OCI-LY7 (cell line): ENCODE measurements at regions not wholly inside any gene's neighbourhood (a gene's known extent, or its start where the extent isn't known, plus 50 kb on each side); places are given as distances from the start of the nearest gene placed in this dataset.

Experiments
- BruUV-seq: library from RNA; stranded (reverse); fragments of 400-500 nt; replicated peaks from 2 replicates; lab custom pipeline; 2021; lab: Mats Ljungman, UMichigan
- CTCF ChIA-PET: fragments of 300-600 bp; sonication (Branson Sonifier 250); formaldehyde crosslinking; loops from one replicate; lab custom pipeline; 2022; ENCODE audit warnings: antibody characterized with exemption; ENCODE audit not compliant: unreplicated experiment; lab: Charles Lee
- POLR2A ChIA-PET: fragments of 300-600 bp; sonication (Branson Sonifier 250); formaldehyde crosslinking; loops from one replicate; lab custom pipeline; 2022; ENCODE audit warnings: antibody characterized with exemption; lab: Charles Lee
- DNase-seq: peaks from one replicate; pipeline ENCODE4 v3.0.0-alpha.2; 2015; ENCODE audit warnings: low spot score
- H2AFZ ChIP-seq: fragments of 200-600 bp; sonication (generic), shearing (Covaris generic); 2 replicates; pipeline ENCODE4 v1.6.1; 2014; ENCODE audit warnings: mild to moderate bottlenecking, antibody characterized with exemption, low read length, moderate library complexity
- H3K27ac ChIP-seq: fragments of 200-600 bp; sonication (generic); 2 replicates; pipeline ENCODE4 v1.5.1; 2014; ENCODE audit warnings: mixed run types, low read depth, mild to moderate bottlenecking, moderate library complexity, low read length, inconsistent platforms; ENCODE audit not compliant: poor library complexity, severe bottlenecking
- H3K36me3 ChIP-seq: fragments of 200-600 bp; sonication (generic); 2 replicates; pipeline ENCODE4 v1.6.1; 2014; ENCODE audit warnings: mild to moderate bottlenecking, antibody characterized with exemption, low read length, moderate library complexity, mixed read lengths; ENCODE audit not compliant: insufficient read depth
- H3K4me1 ChIP-seq: fragments of 200-600 bp; sonication (generic); 2 replicates; pipeline ENCODE4 v1.5.1; 2014; ENCODE audit warnings: mild to moderate bottlenecking, low read length; ENCODE audit not compliant: insufficient read depth, poor library complexity, severe bottlenecking
- H3K4me2 ChIP-seq: fragments of 200-600 bp; sonication (generic); 2 replicates; pipeline ENCODE4 v1.6.1; 2014; ENCODE audit warnings: mild to moderate bottlenecking, low read length
- H3K4me3 ChIP-seq: fragments of 200-600 bp; sonication (generic); 2 replicates; pipeline ENCODE4 v1.5.1; 2014; ENCODE audit warnings: mild to moderate bottlenecking, low read depth, low read length; ENCODE audit not compliant: poor library complexity, severe bottlenecking
- H3K79me2 ChIP-seq: fragments of 200-600 bp; sonication (generic); 2 replicates; pipeline ENCODE4 v1.6.1; 2016; ENCODE audit warnings: low read depth, mild to moderate bottlenecking, low read length, moderate library complexity, mixed read lengths; ENCODE audit not compliant: insufficient read depth
- H3K9me2 ChIP-seq: fragments of 200-600 bp; sonication (generic); 2 replicates; pipeline ENCODE4 v1.6.1; 2016; ENCODE audit warnings: mild to moderate bottlenecking, low read length, mixed read lengths; ENCODE audit not compliant: insufficient read depth
- H3K9me3 ChIP-seq: fragments of 200-600 bp; sonication (generic); 2 replicates; pipeline ENCODE4 v1.6.1; 2014; ENCODE audit warnings: mild to moderate bottlenecking, mixed run types, low read length, mixed read lengths
- H4K20me1 ChIP-seq: fragments of 200-600 bp; sonication (generic); 2 replicates; pipeline ENCODE4 v1.6.1; 2014; ENCODE audit warnings: mild to moderate bottlenecking, antibody characterized with exemption, low read length, moderate library complexity, mixed read lengths; ENCODE audit not compliant: insufficient read depth
- EZH2phosphoT487 ChIP-seq: fragments of 200-600 bp; sonication (generic); IDR thresholded peaks from 2 replicates; pipeline ENCODE4 v1.6.1; 2018; ENCODE audit warnings: low read depth, borderline replicate concordance, mild to moderate bottlenecking, mixed run types, antibody characterized with exemption, low read length, moderate library complexity, mixed read lengths
- intact Hi-C: fragments of 100-400 bp; cut with micrococcal nuclease; formaldehyde crosslinking; loops from one replicate; pipeline ENCODE4 v1.10.0; 2022; ENCODE audit not compliant: unreplicated experiment
- TF ChIP-seq, protein P1 (sequence below): fragments of 200-600 bp; sonication (generic); conservative IDR thresholded peaks from 2 replicates; pipeline ENCODE4 v1.5.1; 2014; ENCODE audit warnings: mild to moderate bottlenecking, antibody characterized with exemption, low read length, moderate library complexity, mixed read lengths

DNA sequence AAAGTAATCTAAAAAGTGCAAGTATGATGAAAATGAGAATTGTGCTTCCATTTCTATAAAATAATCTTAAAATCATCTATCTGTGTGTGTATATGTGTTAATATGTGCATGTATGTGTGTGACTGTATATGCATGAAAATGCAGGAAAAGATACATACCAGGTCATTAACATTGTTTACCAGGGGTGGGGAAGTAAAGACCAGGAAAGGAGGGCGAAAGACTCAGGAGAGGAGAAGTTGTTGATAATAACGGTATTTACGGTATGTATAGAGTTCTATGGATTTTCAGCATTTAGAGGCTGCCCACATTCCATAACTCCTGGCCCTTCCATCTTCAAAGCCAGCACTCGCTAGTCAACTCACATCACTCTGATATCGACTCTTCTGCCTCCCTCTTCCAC lies 111.0 kb upstream of the SPDL1 start:
- DNase-seq: no peak
- H3K4me3 ChIP-seq: no peak overlapping the region
- no peaks in the 10 kb centered on the region for H3K79me2 ChIP-seq
- H3K4me1 ChIP-seq: no peaks in the 10 kb centered on the region
- intact Hi-C loops: no loop called here
- H3K27ac ChIP-seq: no peak overlapping the region
- BruUV-seq: no TSS peak
- H3K9me3 ChIP-seq: no peaks in the 10 kb centered on the region
- CTCF ChIA-PET: no interaction called here
- POLR2A ChIA-PET: interaction anchor here (0.5 to 2.2 kb wide), 2 partner anchors 9 to 19 kb away, joined by 3 to 5 read pairs; no protein-coding TSS in a partner anchor
- no peak overlapping the region for H3K4me2 ChIP-seq
- H3K36me3 ChIP-seq: no peaks in the 10 kb centered on the region
- H4K20me1 ChIP-seq: no peaks in the 10 kb centered on the region
- no peak overlapping the region for H2AFZ ChIP-seq
- TF ChIP-seq, protein P1, sequence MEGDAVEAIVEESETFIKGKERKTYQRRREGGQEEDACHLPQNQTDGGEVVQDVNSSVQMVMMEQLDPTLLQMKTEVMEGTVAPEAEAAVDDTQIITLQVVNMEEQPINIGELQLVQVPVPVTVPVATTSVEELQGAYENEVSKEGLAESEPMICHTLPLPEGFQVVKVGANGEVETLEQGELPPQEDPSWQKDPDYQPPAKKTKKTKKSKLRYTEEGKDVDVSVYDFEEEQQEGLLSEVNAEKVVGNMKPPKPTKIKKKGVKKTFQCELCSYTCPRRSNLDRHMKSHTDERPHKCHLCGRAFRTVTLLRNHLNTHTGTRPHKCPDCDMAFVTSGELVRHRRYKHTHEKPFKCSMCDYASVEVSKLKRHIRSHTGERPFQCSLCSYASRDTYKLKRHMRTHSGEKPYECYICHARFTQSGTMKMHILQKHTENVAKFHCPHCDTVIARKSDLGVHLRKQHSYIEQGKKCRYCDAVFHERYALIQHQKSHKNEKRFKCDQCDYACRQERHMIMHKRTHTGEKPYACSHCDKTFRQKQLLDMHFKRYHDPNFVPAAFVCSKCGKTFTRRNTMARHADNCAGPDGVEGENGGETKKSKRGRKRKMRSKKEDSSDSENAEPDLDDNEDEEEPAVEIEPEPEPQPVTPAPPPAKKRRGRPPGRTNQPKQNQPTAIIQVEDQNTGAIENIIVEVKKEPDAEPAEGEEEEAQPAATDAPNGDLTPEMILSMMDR: no peak
- no peak for TF ChIP-seq EZH2phosphoT487
- H3K9me2 ChIP-seq: no peaks in the 10 kb centered on the region

DNA sequence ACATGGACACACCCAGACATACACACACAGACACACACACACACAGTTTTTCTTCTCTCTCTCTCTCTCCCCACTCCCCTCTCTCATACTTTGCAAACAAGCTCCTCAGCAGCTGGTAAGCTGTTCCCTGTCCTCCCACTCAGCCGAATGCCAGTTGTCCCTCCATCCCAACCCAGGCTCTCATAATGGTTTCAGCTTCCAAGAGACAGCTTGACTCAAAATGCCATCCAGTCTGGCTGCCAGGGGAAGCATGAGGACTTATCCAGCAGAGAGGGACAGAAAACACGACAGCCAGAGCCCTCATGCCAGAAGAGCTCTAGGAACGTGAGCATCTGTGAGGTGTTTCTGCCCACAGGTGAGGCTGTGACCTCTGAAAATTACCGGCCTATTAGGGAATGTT lies 112.6 kb upstream of the SPDL1 start:
- Histone ChIP-seq H3K4me3 (no peak overlapping the region), H3K4me2 (no peak overlapping the region), H3K79me2 (no peaks in the 10 kb centered on the region), H2AFZ (no peak overlapping the region), H3K36me3 (no peaks in the 10 kb centered on the region), H3K9me3 (no peaks in the 10 kb centered on the region), H3K27ac (no peak overlapping the region), H4K20me1 (no peaks in the 10 kb centered on the region), H3K4me1 (no peaks in the 10 kb centered on the region), H3K9me2 (no peaks in the 10 kb centered on the region)
- intact Hi-C loops: no loop called here
- BruUV-seq: no TSS peak
- CTCF ChIA-PET: no interaction called here
- no peak for DNase-seq
- POLR2A ChIA-PET: interaction anchor here (1.1 to 2.2 kb wide), 2 partner anchors 8 to 11 kb away, joined by 3 to 5 read pairs; no protein-coding TSS in a partner anchor
- TF ChIP-seq, protein P1: no peak
- no peak for TF ChIP-seq EZH2phosphoT487

DNA sequence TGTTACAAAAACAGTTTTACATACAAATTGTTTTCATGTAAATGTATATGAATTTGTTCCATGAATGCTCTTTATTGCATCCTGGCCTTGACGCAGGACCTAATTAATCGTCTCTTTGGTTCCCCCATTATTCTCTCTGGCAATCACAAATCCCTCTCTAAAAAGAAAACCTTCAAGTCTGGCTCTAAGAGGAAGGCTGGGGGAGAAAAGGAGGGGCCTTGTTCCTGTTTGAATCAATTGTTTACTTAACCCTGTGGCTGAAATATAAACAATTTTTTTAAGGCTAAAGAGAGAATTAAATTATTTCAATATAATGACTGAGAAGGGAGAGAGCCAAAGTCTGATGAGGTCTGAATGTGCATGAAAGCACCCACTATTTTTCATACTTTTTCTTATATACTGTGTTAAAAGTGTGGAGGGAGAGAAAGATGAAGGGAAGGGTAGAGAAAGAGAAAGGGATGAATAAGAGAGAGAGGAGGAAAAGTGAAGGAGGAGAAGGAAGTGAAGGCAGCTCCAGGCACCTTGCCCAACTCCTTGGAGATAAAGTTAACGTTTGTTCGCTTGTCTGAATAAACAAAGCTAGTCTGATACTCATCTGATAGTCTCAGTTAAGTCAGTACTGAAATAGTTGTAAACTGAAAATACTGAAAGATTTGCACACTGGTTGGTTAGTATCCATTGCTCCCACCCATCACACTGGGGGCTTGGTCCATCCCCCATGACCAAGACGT lies 116.4 kb upstream of the SPDL1 start:
- no peak overlapping the region for H3K4me2 ChIP-seq
- no TSS peak for BruUV-seq
- H3K27ac ChIP-seq: no peak overlapping the region
- H3K9me2 ChIP-seq: no peaks in the 10 kb centered on the region
- H4K20me1 ChIP-seq: no peaks in the 10 kb centered on the region
- no peak overlapping the region for H2AFZ ChIP-seq
- H3K4me1 ChIP-seq: no peaks in the 10 kb centered on the region
- H3K36me3 ChIP-seq: no peaks in the 10 kb centered on the region
- no peak for DNase-seq
- H3K9me3 ChIP-seq: no peaks in the 10 kb centered on the region
- no peak overlapping the region for H3K4me3 ChIP-seq
- TF ChIP-seq, protein P1: no peak
- TF ChIP-seq EZH2phosphoT487: no peak
- intact Hi-C loops: no loop called here
- no peaks in the 10 kb centered on the region for H3K79me2 ChIP-seq
- CTCF ChIA-PET: no interaction called here
- POLR2A ChIA-PET: interaction anchor here (0.6 to 1.7 kb wide), 2 partner anchors 11 to 1765 kb away, joined by 4 to 5 read pairs; no protein-coding TSS in a partner anchor
